ENCODE measurements at regions not wholly inside any gene's neighbourhood (a gene's known extent, or its start where the extent isn't known, plus 50 kb on each side); places are given as distances from the start of the nearest gene placed in this dataset.

- no peak for DNase-seq
Measured at GRCh38 chr3:72115307-72115706, 330.4 kb upstream of the PROK2 start.

DNA sequence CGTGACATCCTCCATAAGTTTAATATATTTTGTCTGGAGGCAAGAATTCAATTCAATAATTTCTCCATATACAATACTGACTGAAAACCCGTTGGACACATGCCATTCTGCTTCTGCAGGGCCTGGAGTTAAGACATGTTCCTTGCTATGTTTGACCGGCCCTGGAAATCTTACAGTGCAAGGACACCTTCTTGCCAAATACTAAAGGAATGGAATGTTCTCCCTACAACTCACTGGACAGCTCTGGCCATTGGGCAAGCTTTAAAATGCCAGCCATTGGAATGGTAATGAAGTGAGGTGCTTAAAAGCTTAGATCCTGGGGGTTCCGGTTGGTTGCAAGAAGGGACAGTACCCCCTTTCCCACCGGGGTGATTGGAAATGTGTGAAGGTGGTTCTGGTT is 329.8 kb upstream of the PROK2 start:
- no peak for DNase-seq

- no peak for DNase-seq
Measured at GRCh38 chr3:72113964-72114363, 329.0 kb upstream of the PROK2 start.

- no peak for DNase-seq
Measured at GRCh38 chr3:72113564-72113963, 328.6 kb upstream of the PROK2 start.

GRCh38 chr3:72112435-72112834 is 327.5 kb upstream of the PROK2 start:
- DNase-seq, result no peak

DNA sequence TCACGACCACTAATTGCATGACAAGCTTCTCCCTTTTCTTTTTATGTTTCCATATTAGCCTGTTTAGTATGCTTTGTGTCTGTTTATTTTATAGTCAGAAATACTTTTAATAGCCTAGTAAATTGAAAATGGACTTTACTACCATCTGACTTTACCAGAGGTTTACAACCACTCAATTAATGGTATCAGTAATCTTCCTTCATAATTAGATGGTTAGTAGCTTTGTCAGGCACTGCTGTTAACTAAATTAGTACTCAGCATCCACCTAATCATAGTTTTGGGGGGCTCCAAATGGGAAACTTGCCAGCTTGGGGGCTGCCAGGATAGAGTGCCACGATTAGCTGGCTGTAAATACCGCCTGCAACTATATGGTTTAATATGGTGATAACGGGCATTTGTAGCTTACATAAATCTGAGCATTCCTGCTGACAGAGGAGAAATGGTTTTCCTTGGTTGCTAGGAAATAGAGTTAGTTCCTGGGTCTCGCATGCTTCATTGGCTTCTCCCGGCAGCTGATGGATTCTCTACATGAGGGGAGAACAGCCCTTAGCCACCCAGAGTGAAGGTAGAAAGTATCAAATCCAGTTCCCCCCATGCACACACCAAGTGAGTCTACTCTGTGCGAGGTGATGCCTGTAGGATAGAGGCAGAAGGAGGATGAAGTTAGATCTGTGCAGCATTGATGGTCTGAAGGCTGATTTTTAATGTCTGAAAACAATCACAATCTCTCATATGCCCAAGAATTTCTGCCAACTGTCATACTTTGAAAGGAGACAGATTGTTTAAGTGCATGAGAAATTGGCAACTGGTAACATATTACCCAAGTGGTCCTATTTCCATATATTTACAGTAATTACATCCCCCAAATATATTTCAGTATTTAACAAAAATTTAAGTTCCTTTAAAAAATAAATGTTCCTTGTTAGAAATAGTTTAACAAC is 326.6 kb upstream of the PROK2 start:
- no peak for DNase-seq

DNA sequence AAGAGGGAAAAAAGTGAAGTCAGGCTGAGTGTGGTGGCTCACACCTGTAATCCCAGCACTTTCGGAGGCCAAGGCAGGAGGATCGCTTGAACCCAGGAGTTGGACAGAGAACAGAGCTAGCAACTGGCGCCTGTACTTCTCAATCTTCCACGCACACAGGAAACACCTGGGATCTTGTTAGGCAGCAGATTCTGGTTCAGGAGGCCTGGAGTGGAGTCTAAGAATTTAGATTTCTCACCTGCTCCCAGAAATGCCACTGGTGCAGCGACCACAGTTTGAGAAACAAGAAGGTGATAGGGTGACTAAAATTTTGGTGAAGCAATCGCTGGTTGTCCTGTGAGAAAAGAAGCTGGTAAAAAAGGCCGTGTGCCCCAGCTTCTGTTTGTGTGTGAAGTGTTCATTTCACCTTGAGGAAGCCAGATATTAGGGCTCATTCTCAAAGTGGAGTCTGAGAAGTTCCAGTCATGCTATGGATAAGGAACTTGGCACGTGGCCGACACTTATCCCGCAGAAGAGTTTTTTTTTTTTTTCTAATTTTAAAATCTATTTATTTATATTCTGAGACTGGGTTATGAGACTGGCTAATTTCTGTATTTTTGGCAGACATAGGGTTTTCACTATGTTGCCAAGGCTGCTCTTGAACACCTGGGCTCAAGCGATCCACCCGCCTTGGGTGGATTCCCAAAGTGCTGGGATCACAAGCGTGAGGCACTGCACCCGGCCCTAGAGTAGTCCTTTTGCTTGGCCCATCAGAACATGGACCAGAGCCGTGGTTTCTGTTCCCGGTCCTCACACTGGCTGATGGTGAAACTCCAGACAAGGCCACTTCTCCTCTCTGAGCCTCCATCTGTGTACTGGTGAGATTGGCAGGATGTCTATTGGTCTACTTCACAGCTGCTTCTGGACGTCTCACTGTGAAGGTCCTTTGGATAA is 324.6 kb upstream of the PROK2 start:
- no peak for DNase-seq

DNA sequence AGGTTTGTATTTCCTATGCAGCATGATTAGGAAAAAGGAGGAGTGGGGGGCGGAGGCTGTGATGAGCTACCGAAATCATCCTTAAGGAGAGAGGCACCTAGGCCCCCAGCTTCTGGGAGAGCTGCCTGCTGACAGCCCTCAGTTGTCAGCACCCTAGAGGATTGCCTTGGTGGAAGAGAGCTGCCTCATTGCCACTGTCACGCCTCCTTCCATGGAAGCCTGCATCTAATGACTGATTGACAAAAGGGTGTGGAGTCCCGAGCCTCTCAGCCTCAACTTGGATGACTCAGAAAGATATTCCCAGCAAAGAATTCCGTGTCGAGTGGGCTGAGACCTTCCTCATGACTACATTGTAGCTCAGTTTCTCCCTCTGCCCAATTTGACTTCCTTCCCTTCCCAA is 320.4 kb upstream of the PROK2 start:
- DNase-seq, result no peak

- DNase-seq, result peak; percentile 27
Measured at GRCh38 chr3:72102112-72102616, 317.2 kb upstream of the PROK2 start.

DNA sequence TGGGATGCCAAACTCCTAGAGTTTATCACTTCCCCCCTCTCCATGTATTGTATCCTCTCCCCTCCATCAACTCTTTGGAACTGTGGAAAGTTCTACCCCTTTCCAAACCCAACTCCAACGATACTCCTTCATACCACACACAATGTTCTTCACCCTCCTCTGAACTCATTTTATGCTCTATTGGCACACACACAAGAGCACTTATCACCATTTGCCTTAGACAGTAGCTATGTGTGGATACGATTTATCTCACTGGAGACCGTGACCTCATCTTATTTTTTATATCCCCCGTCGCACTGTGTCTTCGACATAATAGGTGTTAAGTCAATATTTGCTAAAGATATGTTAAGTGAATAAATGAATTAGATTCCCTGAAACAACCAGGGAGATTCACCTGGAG is 316.5 kb upstream of the PROK2 start:
- no peak for DNase-seq

GRCh38 chr3:72100601-72101187 is 315.7 kb upstream of the PROK2 start:
- peak; percentile 85 for DNase-seq

- no peak for DNase-seq
Measured at GRCh38 chr3:72100080-72100511, 315.1 kb upstream of the PROK2 start.

DNA sequence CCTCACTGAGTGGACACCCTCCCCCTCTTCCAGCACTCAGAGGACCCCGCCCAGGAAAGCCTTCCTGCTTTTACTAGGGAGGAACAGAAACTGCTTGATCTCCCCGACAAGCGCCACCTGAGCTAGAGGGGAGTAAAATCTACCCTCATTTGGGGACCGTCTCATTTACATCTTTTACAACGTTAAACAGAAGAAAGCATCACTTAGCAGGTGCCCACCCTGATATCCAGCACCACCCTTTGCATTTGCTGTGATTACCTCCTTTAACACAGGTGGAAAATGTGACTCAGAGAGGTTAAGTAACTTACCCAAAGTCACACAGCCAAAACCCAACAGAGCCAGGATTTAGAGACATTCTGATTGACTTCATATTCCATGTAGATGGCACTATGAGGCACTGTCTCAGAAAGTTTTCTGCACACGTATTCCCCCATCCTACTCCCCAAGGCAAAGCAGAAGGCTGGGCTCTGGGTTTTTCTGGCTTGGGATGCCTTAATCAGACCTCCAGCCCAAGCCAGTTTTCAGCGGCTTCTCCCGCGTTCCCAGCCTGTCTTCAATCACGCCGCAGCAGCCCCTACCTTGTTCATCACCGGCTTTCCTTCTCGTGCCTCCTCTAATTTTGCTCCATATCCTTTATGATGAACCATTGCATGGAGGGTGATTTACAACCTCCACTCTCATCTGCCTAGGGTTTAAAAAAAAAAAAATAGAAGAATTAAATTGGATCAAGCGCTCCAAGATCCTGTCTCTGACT is 314.6 kb upstream of the PROK2 start:
- DNase-seq, result no peak

DNA sequence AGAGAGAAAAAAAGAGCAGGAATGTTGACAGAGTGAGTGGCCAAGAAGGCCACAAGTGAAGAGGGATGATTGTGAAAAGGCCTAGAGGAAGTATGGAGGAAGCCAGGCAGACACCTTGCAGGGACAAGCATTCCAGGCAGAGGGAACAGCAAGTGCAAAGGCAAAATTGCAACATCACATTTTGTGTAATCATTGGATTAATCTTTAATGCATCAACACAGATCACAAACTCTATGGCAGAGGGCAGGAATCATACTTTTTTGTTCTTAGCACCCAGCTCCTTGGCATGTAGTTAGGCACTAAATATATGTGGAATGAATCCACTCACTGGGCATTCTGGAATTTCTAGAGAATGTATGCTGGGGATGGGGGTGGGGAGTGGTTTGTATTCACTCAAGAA is 312.1 kb upstream of the PROK2 start:
- no peak for DNase-seq

GRCh38 chr3:72095521-72095920 is 310.6 kb upstream of the PROK2 start:
- no peak for DNase-seq

DNA sequence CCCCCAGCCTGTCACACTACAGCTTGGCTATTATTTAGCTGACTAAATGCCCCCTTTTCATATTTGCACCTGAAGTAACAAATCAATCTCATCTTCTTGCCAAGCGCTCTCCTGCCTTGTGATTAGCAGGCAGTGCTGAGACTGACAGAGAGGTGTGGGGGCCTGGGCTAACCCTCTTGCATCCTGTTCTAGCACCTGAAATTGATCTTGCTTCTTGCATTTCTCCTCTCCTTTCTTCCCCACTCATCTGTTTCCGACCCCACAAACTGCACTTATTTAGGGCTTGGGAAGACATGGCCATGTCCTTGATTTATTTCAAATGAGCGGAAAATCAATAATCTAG is 309.0 kb upstream of the PROK2 start:
- DNase-seq, result no peak

DNA sequence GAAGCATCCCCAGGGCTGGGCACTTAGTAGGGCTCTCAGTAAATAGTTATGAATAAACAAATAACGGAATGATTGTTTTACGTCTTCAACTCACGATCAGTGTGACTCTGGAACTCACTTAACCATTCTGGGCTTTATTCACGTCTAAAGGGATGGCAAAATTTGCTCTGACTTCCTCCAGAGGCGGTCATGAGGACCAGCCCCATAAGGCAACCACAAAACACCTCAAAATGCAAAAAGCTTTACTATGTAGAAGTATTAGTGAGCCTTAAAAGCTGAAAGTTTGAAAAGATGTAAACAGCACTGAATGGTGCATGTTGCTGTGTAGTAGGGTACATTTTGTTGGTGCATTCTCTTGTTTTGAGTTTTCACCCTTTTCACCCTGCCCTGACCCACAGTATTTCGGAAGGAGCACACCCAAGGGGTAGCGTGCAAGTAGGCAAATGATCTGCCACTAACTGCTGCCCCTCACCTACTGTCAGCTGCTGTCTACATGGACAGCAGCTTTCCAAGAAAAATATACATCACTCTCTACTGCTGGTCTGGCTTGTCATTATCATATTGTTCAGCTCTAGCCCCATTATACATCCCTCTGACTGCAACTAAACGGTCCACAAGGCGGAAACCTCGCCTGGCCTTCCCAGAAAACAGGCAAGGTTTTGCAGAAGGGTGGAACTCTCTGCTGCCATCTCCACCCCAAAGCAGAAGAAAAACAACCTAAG is 308.5 kb upstream of the PROK2 start:
- no peak for DNase-seq

- no peak for DNase-seq
Measured at GRCh38 chr3:72092778-72093177, 307.8 kb upstream of the PROK2 start.

DNA sequence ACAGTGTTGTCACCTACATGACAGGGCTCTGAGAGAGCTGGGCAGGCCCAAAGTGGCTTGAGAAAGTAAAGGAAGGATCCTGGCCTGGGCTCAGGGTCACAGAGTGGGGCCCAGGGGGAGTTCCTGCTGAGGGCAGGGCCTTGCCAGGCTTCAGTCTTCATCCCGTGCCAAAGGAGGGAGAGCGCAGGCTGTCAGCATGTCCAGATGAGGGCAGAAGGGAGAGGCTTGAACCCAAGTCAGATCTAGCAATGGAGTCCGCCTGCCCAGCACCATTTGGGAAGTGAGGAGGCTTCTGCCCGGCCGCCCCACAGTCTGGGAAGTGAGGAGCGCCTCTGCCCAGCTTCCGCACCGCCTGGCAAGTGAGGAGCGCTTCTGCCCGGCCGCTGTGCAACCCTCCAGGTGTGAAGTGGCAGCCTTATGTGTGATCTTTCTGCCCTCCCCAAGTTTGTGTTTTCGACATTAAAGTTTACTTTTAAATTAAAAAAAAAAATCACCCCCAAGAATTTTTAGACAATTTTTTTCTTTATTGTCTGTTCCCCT is 303.6 kb upstream of the PROK2 start:
- no peak for DNase-seq

DNA sequence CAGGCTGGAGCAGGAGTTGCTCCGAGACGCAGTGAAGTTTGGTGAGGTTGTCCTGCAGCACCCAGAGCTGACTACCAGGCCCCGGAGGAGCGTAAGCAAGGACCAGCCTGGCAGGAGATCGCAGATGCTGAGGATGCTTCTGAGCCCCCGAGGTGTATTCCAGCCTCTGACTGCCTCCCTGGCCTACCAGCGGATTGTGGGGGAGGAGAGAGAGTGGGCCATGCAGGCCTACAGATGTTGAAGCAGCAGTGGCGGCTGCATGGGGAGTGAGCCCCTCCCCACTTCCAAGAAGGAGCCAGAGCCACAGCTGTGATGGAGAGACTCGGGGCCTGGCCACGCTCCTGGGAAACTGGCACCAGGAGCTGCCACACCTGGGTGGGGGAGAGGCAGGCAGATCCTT is 302.5 kb upstream of the PROK2 start:
- DNase-seq, result no peak

DNA sequence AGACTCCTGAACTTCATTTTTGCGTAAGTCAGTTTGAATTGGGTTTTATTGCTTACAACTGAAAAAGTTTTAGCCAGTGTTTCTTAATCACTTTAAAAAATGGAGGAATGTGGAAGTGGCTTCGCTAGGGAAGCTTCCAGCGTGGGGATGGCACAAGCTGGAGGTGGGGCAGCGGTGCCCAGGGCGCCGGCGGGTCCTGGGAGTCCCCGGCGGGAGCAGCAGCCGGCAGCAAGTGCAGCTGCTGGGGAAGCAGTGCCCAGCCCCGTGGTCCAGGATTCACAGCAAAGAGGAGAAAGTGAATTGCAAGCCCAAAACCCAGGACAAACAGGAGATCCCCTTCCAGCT is 301.8 kb upstream of the PROK2 start:
- DNase-seq, result no peak
